ENCODE measurements at regions not wholly inside any gene's neighbourhood (a gene's known extent, or its start where the extent isn't known, plus 50 kb on each side); places are given as distances from the start of the nearest gene placed in this dataset.

DNA sequence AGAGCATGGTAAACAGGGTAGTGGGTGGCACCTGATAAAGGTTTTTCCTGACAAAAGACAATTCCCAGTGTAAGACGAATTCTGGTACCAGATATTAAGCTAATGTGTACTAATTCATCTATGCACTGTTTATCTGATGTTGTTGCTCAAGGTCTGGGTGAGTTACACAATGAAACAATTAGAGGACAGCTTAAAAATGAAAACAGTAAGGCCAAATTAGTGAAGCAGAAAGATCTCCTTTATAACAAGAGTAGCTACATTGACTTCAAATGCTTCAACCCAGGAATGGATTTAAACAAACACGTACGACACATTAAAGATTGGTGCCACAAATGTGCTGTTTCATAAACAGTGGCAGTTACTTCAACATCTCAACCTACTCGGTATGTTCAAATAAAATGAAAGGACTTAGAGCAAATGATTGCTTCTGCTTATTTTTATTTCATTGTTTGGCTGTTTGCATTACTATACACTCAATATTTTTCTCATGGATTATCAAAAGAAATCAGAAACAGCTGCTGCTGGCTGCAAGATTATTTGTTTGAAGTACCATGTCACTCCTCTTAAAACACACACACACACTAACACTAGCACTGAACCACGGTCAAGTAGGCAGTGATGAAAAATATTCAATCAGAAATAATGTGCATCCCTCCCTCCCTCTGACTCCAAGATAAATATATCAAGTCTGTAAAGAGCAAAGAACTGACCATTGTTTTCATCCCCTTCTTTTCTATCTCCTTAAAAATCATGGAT, 94.4 kb upstream of the RND3 start:
- H3K4me1 Mint-ChIP-seq: no peaks in the 10 kb centered on the region
- Histone ChIP-seq H3K4me3 (ENCODE audit: low read length in 2 of 2) (no peak overlapping the region), H3K36me3 (ENCODE audit: insufficient read depth, low read length) (no peaks in the 10 kb centered on the region), H3K27me3 (ENCODE audit: insufficient read depth, low read length) (no peaks in the 10 kb centered on the region), H3K9me3 (ENCODE audit: control insufficient read depth in 1 of 2, low read length in 2 of 2) (no peaks in the 10 kb centered on the region), H3K27ac (ENCODE audit: low read depth, low read length) (no peak overlapping the region), H3K4me1 (ENCODE audit: insufficient read depth, low read length) (no peaks in the 10 kb centered on the region)
- intact Hi-C loops (cut with micrococcal nuclease): no loop called here
- no peak overlapping the region for H3K27ac Mint-ChIP-seq
- no peak for DNase-seq
- POLR2A ChIA-PET (ENCODE audit: partially characterized antibody): no interaction called here
- no peak overlapping the region for H3K4me3 Mint-ChIP-seq
- CTCF ChIA-PET (ENCODE audit: partially characterized antibody): no interaction called here
- H3K36me3 Mint-ChIP-seq: no peaks in the 10 kb centered on the region
- H3K9me3 Mint-ChIP-seq: peaks cover 2 to 26% (median 21%) of the 10 kb centered on the region in 8 donors
- H3K27me3 Mint-ChIP-seq: no peaks in the 10 kb centered on the region

DNA sequence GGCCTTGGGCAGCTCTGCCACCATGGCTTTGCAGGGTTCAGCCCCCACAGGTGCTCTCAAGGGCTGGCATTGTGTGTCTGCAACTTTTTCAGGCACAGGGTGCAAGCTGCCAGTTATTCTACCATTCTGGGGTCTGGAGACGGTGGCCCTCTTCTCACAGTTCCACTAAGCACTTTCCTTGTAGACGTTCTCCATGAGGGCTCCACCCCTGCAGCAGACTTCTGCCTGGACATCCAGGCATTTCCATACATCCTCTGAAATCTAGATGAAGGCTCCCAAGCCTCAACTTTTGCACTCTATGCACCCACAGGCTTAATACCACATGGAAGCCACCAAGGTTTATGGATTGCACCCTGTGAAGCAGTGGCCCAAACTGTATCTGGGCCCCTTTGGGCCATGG, 91.0 kb upstream of the RND3 start:
- H3K4me3 Mint-ChIP-seq: no peak overlapping the region
- no peak overlapping the region for H3K4me3 ChIP-seq (ENCODE audit: low read length in 2 of 2)
- no peak overlapping the region for H3K27ac ChIP-seq (ENCODE audit: low read depth, low read length)
- H3K4me1 Mint-ChIP-seq: no peaks in the 10 kb centered on the region
- POLR2A ChIA-PET (ENCODE audit: partially characterized antibody): no interaction called here
- H3K36me3 Mint-ChIP-seq: no peaks in the 10 kb centered on the region
- no peak overlapping the region for H3K27ac Mint-ChIP-seq
- H3K27me3 ChIP-seq (ENCODE audit: insufficient read depth, low read length): no peaks in the 10 kb centered on the region
- DNase-seq: no peak
- no peaks in the 10 kb centered on the region for H3K9me3 ChIP-seq (ENCODE audit: control insufficient read depth in 1 of 2, low read length in 2 of 2)
- no peaks in the 10 kb centered on the region for H3K36me3 ChIP-seq (ENCODE audit: insufficient read depth, low read length)
- no peaks in the 10 kb centered on the region for H3K27me3 Mint-ChIP-seq
- intact Hi-C loops (cut with micrococcal nuclease): no loop called here
- H3K9me3 Mint-ChIP-seq: peaks cover 1 to 26% (median 23%) of the 10 kb centered on the region in 8 donors
- CTCF ChIA-PET (ENCODE audit: partially characterized antibody): no interaction called here
- no peaks in the 10 kb centered on the region for H3K4me1 ChIP-seq (ENCODE audit: insufficient read depth, low read length)

- H3K27me3 Mint-ChIP-seq: no peaks in the 10 kb centered on the region
Observed at GRCh38 chr2:150575861-150576260, 88.4 kb upstream of the RND3 start.

GRCh38 chr2:150572961-150573395, 85.5 kb upstream of the RND3 start:
- ChIA-PET POLR2A (ENCODE audit: partially characterized antibody) (no interaction called here), CTCF (ENCODE audit: partially characterized antibody) (no interaction called here)
- intact Hi-C loops (cut with micrococcal nuclease): no loop called here
- Histone ChIP-seq H3K27ac (ENCODE audit: low read depth, low read length) (no peak overlapping the region), H3K9me3 (ENCODE audit: control insufficient read depth in 1 of 2, low read length in 2 of 2) (no peaks in the 10 kb centered on the region), H3K36me3 (ENCODE audit: insufficient read depth, low read length) (no peaks in the 10 kb centered on the region), H3K27me3 (ENCODE audit: insufficient read depth, low read length) (no peaks in the 10 kb centered on the region), H3K4me1 (ENCODE audit: insufficient read depth, low read length) (no peaks in the 10 kb centered on the region), H3K4me3 (ENCODE audit: low read length in 2 of 2) (no peak overlapping the region)
- Mint-ChIP-seq H3K36me3 (no peaks in the 10 kb centered on the region), H3K27me3 (no peaks in the 10 kb centered on the region), H3K9me3 (peaks cover 0 to 11% (median 7%) of the 10 kb centered on the region in 8 donors), H3K27ac (no peak overlapping the region), H3K4me1 (no peaks in the 10 kb centered on the region), H3K4me3 (no peak overlapping the region)
- no peak for DNase-seq

More at GRCh38 chr2:150575861-150576260, 88.4 kb upstream of the RND3 start:
- no peaks in the 10 kb centered on the region for H3K4me1 Mint-ChIP-seq
- H3K4me3 Mint-ChIP-seq: no peak overlapping the region
- H3K9me3 ChIP-seq (ENCODE audit: control insufficient read depth in 1 of 2, low read length in 2 of 2): no peaks in the 10 kb centered on the region
- no peaks in the 10 kb centered on the region for H3K4me1 ChIP-seq (ENCODE audit: insufficient read depth, low read length)
- H3K27ac Mint-ChIP-seq: no peak overlapping the region
- intact Hi-C loops (cut with micrococcal nuclease): no loop called here
- CTCF ChIA-PET (ENCODE audit: partially characterized antibody): no interaction called here
- H3K27ac ChIP-seq (ENCODE audit: low read depth, low read length): no peak overlapping the region
- no peaks in the 10 kb centered on the region for H3K27me3 ChIP-seq (ENCODE audit: insufficient read depth, low read length)
- DNase-seq: no peak
- H3K4me3 ChIP-seq (ENCODE audit: low read length in 2 of 2): no peak overlapping the region
- H3K36me3 Mint-ChIP-seq: no peaks in the 10 kb centered on the region
- no peaks in the 10 kb centered on the region for H3K36me3 ChIP-seq (ENCODE audit: insufficient read depth, low read length)
- H3K9me3 Mint-ChIP-seq: peaks cover 0 to 28% (median 23%) of the 10 kb centered on the region in 8 donors
- POLR2A ChIA-PET (ENCODE audit: partially characterized antibody): no interaction called here

- ChIA-PET POLR2A (ENCODE audit: partially characterized antibody) (no interaction called here), CTCF (ENCODE audit: partially characterized antibody) (no interaction called here)
- Histone ChIP-seq H3K9me3 (ENCODE audit: control insufficient read depth in 1 of 2, low read length in 2 of 2) (no peaks in the 10 kb centered on the region), H3K27me3 (ENCODE audit: insufficient read depth, low read length) (no peaks in the 10 kb centered on the region), H3K27ac (ENCODE audit: low read depth, low read length) (no peak overlapping the region), H3K4me3 (ENCODE audit: low read length in 2 of 2) (no peak overlapping the region), H3K4me1 (ENCODE audit: insufficient read depth, low read length) (no peaks in the 10 kb centered on the region), H3K36me3 (ENCODE audit: insufficient read depth, low read length) (no peaks in the 10 kb centered on the region)
- intact Hi-C loops (cut with micrococcal nuclease): no loop called here
- DNase-seq: no peak
- H3K27ac Mint-ChIP-seq: no peak overlapping the region
- H3K4me3 Mint-ChIP-seq: no peak overlapping the region
- H3K9me3 Mint-ChIP-seq: peaks cover 0 to 5% (median 1%) of the 10 kb centered on the region in 8 donors
- H3K4me1 Mint-ChIP-seq: no peaks in the 10 kb centered on the region
- H3K27me3 Mint-ChIP-seq: no peaks in the 10 kb centered on the region
- H3K36me3 Mint-ChIP-seq: no peaks in the 10 kb centered on the region
Observed at GRCh38 chr2:150572194-150572766, 84.8 kb upstream of the RND3 start.

DNA sequence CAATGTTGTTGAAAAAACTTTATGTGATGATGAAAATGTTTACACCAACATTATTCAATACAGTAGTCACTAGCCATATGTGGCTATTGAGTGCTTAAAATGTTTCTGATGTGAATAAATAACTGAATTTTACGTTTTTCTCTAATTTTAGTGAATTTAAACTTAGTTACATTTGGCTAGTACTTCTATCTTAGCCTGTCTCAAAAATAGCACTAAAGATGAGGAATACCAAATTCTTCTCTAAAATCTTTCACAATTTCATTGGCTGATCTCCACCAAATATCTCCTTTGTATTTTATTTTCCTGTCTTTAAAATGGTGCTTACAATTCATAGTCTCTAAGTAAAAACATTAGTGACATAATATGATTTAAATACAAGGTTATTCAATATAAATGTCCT, 83.7 kb upstream of the RND3 start:
- POLR2A ChIA-PET (ENCODE audit: partially characterized antibody): no interaction called here
- no peaks in the 10 kb centered on the region for H3K36me3 Mint-ChIP-seq

GRCh38 chr2:150570712-150571111, 83.2 kb upstream of the RND3 start:
- CTCF ChIA-PET (ENCODE audit: partially characterized antibody): no interaction called here
- no peak overlapping the region for H3K27ac ChIP-seq (ENCODE audit: low read depth, low read length)
- H3K4me3 Mint-ChIP-seq: no peak overlapping the region

More for the DNA sequence above, 83.7 kb upstream of the RND3 start:
- DNase-seq: no peak
- Histone ChIP-seq H3K36me3 (ENCODE audit: insufficient read depth, low read length) (no peaks in the 10 kb centered on the region), H3K4me3 (ENCODE audit: low read length in 2 of 2) (no peak overlapping the region), H3K9me3 (ENCODE audit: control insufficient read depth in 1 of 2, low read length in 2 of 2) (no peaks in the 10 kb centered on the region), H3K27me3 (ENCODE audit: insufficient read depth, low read length) (no peaks in the 10 kb centered on the region), H3K27ac (ENCODE audit: low read depth, low read length) (no peak overlapping the region), H3K4me1 (ENCODE audit: insufficient read depth, low read length) (no peaks in the 10 kb centered on the region)
- Mint-ChIP-seq H3K4me1 (no peaks in the 10 kb centered on the region), H3K4me3 (no peak overlapping the region), H3K9me3 (peaks cover 0 to 4% (median 1%) of the 10 kb centered on the region in 8 donors), H3K27me3 (no peaks in the 10 kb centered on the region), H3K27ac (no peak overlapping the region)
- intact Hi-C loops (cut with micrococcal nuclease): no loop called here
- CTCF ChIA-PET (ENCODE audit: partially characterized antibody): no interaction called here

More at GRCh38 chr2:150570712-150571111, 83.2 kb upstream of the RND3 start:
- intact Hi-C loops (cut with micrococcal nuclease): no loop called here
- Histone ChIP-seq H3K36me3 (ENCODE audit: insufficient read depth, low read length) (no peaks in the 10 kb centered on the region), H3K9me3 (ENCODE audit: control insufficient read depth in 1 of 2, low read length in 2 of 2) (no peaks in the 10 kb centered on the region), H3K4me1 (ENCODE audit: insufficient read depth, low read length) (no peaks in the 10 kb centered on the region), H3K4me3 (ENCODE audit: low read length in 2 of 2) (no peak overlapping the region), H3K27me3 (ENCODE audit: insufficient read depth, low read length) (no peaks in the 10 kb centered on the region)
- peaks cover 0 to 4% (median under 1%) of the 10 kb centered on the region in 8 donors for H3K9me3 Mint-ChIP-seq
- DNase-seq: no peak
- H3K36me3 Mint-ChIP-seq: no peaks in the 10 kb centered on the region
- no peaks in the 10 kb centered on the region for H3K4me1 Mint-ChIP-seq
- no peak overlapping the region for H3K27ac Mint-ChIP-seq
- POLR2A ChIA-PET (ENCODE audit: partially characterized antibody): no interaction called here
- H3K27me3 Mint-ChIP-seq: no peaks in the 10 kb centered on the region

Data from CD4-positive, alpha-beta memory T cell (primary cell).